Stomach smooth muscle (tissue), 2 donors: ENCODE measurements at regions not wholly inside any gene's neighbourhood (a gene's known extent, or its start where the extent isn't known, plus 50 kb on each side); places are given as distances from the start of the nearest gene placed in this dataset.

Source experiments
- H3K27ac ChIP-seq: one replicate; pipeline ENCODE4 v1.7.0; 2013; ENCODE audit warnings: mild to moderate bottlenecking, low read length, inconsistent platforms
- H3K27me3 ChIP-seq, 2 donors: one replicate each; pipeline ENCODE4 v1.7.0; 2013; ENCODE audit warnings: low read length in 2 of 2; ENCODE audit not compliant: insufficient read depth in 2 of 2, control insufficient read depth in 1 of 2
- H3K36me3 ChIP-seq, 2 donors: one replicate each; pipeline ENCODE4 v1.7.0; 2013; ENCODE audit warnings: low read length in 2 of 2; ENCODE audit not compliant: control insufficient read depth in 2 of 2, insufficient read depth in 2 of 2
- H3K4me1 ChIP-seq: one replicate; pipeline ENCODE4 v1.7.0; 2013; ENCODE audit warnings: low read length; ENCODE audit not compliant: control insufficient read depth, insufficient read depth
- H3K4me3 ChIP-seq, 2 donors: one replicate each; pipeline ENCODE4 v1.7.0; 2013; ENCODE audit warnings: low read length in 2 of 2
- H3K9ac ChIP-seq, 2 donors: one replicate each; pipeline ENCODE4 v1.7.0; 2013; ENCODE audit warnings: low read length in 2 of 2, mild to moderate bottlenecking in 1 of 2
- H3K9me3 ChIP-seq, 2 donors: one replicate each; pipeline ENCODE4 v1.7.0; 2013; ENCODE audit warnings: low read length in 2 of 2; ENCODE audit not compliant: control insufficient read depth in 2 of 2
- donor health status: healthy.
- donor health status: Pancreatic carcinoma.

- H3K36me3 ChIP-seq, result no peaks in the 10 kb centered on the region
- no peak overlapping the region for H3K27ac ChIP-seq
- no peaks in the 10 kb centered on the region for H3K27me3 ChIP-seq
- no peak overlapping the region for H3K9ac ChIP-seq
- H3K4me3 ChIP-seq, result no peak overlapping the region
- H3K9me3 ChIP-seq, result no peaks in the 10 kb centered on the region
- no peaks in the 10 kb centered on the region for H3K4me1 ChIP-seq
These were observed 438.0 kb downstream of the KCNA4 start for GRCh38 chr11:29578806-29579205.

DNA sequence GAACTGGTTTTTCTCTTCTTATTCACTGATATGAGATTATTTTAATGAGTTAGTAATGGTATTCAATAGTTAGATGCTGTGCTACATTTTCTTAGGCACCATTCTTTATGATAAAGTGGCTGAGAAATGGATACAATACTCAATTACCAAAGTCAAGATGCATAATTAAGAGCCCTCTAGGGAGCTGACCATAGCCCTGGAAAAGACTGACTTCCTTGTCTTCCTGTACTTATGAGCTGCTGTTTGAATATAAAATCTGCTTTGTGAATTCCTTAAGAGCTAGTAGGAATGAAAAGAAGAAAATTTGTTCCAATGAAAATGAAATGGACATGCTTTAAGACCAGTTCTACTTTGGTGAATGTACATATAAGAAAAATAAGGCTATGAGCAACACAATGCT lies 452.3 kb downstream of the KCNA4 start:
- Histone ChIP-seq H3K9me3 (no peaks in the 10 kb centered on the region), H3K9ac (no peak overlapping the region)

DNA sequence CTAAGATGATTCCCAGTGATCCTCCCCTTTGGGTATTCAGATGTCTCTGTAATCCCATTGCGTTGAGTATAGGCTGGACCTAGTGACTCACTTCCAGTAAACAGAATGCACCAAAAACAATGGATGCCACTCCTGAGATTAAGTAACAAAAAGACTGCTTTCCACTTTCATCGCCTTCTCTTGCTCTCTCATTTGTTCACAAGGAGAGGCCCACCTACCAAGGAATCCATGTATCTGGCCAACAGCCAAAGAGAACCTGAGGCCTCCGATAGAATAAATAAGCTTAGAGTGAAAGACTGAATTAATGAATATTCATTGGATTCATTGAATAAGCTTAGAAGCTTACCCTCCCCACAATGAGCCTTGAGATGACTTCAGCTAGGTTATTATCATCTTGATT lies 454.6 kb downstream of the KCNA4 start:
- Histone ChIP-seq H3K4me3 (no peak overlapping the region), H3K36me3 (no peaks in the 10 kb centered on the region), H3K27me3 (no peaks in the 10 kb centered on the region)

More for the DNA sequence above, 452.3 kb downstream of the KCNA4 start:
- Histone ChIP-seq H3K36me3 (no peaks in the 10 kb centered on the region), H3K4me1 (no peaks in the 10 kb centered on the region), H3K27ac (no peak overlapping the region), H3K4me3 (no peak overlapping the region), H3K27me3 (no peaks in the 10 kb centered on the region)

DNA sequence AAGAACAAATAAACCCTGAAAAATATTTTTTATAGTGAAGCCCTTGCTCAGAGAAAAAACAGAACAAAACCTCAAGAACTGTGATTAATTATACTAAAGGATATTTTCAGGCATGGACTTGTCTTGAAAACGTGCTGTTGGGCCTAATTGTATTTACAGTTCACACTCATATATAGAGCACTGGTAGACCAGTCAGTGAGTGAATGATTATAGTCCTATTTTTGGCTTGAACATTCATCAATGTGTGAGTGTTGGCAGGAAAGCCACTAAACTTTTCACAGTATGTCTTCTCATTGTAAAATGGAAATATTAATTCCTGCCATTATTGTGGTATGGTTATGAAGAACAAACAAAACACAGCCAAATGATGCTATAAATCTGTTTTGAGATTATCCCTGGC lies 462.8 kb downstream of the KCNA4 start:
- no peaks in the 10 kb centered on the region for H3K9me3 ChIP-seq
- H3K9ac ChIP-seq, result no peak overlapping the region
- H3K36me3 ChIP-seq, result no peaks in the 10 kb centered on the region
- peaks cover 3% of the 10 kb centered on the region for H3K4me1 ChIP-seq
- no peak overlapping the region for H3K27ac ChIP-seq
- no peaks in the 10 kb centered on the region for H3K27me3 ChIP-seq
- H3K4me3 ChIP-seq, result no peak overlapping the region

More for the DNA sequence above, 454.6 kb downstream of the KCNA4 start:
- H3K27ac ChIP-seq, result no peak overlapping the region
- H3K4me1 ChIP-seq, result no peaks in the 10 kb centered on the region
- H3K9me3 ChIP-seq, result no peaks in the 10 kb centered on the region
- H3K9ac ChIP-seq, result no peak overlapping the region

GRCh38 chr11:29538339-29539036 lies 478.3 kb downstream of the KCNA4 start:
- Histone ChIP-seq H3K9ac (no peak overlapping the region), H3K27ac (no peak overlapping the region), H3K9me3 (no peaks in the 10 kb centered on the region), H3K27me3 (no peaks in the 10 kb centered on the region), H3K36me3 (no peaks in the 10 kb centered on the region), H3K4me3 (no peak overlapping the region), H3K4me1 (peaks cover 2% of the 10 kb centered on the region)

- H3K4me3 ChIP-seq, result no peak overlapping the region
- H3K9ac ChIP-seq, result no peak overlapping the region
- H3K27me3 ChIP-seq, result no peaks in the 10 kb centered on the region
- no peaks in the 10 kb centered on the region for H3K9me3 ChIP-seq
- no peaks in the 10 kb centered on the region for H3K36me3 ChIP-seq
- H3K4me1 ChIP-seq, result peaks cover 2% of the 10 kb centered on the region
- H3K27ac ChIP-seq, result no peak overlapping the region
These were observed 482.0 kb downstream of the KCNA4 start for GRCh38 chr11:29534836-29535235.

- H3K4me3 ChIP-seq, result no peak overlapping the region
- H3K4me1 ChIP-seq, result no peaks in the 10 kb centered on the region
- H3K27ac ChIP-seq, result no peak overlapping the region
- no peak overlapping the region for H3K9ac ChIP-seq
- no peaks in the 10 kb centered on the region for H3K27me3 ChIP-seq
- H3K36me3 ChIP-seq, result no peaks in the 10 kb centered on the region
- H3K9me3 ChIP-seq, result no peaks in the 10 kb centered on the region
These were observed 485.9 kb downstream of the KCNA4 start for GRCh38 chr11:29530961-29531360.

GRCh38 chr11:29527391-29527936 lies 489.4 kb downstream of the KCNA4 start:
- Histone ChIP-seq H3K4me3 (no peak overlapping the region), H3K4me1 (no peaks in the 10 kb centered on the region), H3K9ac (no peak overlapping the region), H3K36me3 (no peaks in the 10 kb centered on the region), H3K27ac (no peak overlapping the region), H3K27me3 (no peaks in the 10 kb centered on the region), H3K9me3 (peaks cover 0 to 1% of the 10 kb centered on the region in 2 donors)

DNA sequence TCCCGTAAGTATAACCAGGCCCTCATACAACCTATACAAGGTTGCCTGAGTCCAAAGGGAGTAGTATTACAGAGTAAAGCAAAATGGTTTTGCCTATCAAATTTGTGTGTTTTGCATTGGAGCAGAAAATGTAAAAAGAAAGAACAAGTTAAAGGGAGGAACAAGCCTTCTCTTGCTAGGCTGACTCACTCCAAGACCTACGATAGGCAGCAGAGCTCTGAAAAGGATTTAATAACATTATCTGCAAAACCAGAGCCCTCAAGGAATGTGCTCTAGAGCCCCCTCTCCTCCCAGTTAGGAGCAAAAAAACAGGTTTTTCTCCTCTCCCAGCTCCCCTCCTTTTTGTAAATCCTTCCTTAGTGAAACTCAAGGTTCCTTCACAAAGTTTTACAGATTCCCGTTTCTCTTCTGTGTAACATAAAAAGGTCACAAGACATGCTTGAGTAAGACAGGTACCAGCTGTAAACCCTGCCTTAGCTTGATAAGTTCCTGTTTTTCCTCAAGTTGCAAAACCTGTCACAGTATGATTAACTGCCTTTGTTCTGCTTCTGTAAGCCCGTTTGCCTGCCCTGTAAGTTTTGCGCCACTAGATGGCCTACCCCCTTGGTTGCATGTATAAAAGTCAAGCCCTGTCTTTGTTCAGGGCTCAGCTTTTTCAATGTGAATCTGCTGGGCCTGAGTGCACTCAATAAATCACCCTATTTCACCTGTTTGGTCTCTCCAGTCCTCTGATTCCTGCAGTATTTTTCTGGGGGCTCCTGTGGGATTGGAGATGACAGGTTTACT lies 498.2 kb downstream of the KCNA4 start:
- Histone ChIP-seq H3K27me3 (no peaks in the 10 kb centered on the region), H3K9me3 (peaks cover 2 to 9% of the 10 kb centered on the region in 2 donors), H3K9ac (no peak overlapping the region), H3K36me3 (no peaks in the 10 kb centered on the region), H3K4me3 (no peak overlapping the region), H3K27ac (no peak overlapping the region), H3K4me1 (peaks cover 3% of the 10 kb centered on the region)

DNA sequence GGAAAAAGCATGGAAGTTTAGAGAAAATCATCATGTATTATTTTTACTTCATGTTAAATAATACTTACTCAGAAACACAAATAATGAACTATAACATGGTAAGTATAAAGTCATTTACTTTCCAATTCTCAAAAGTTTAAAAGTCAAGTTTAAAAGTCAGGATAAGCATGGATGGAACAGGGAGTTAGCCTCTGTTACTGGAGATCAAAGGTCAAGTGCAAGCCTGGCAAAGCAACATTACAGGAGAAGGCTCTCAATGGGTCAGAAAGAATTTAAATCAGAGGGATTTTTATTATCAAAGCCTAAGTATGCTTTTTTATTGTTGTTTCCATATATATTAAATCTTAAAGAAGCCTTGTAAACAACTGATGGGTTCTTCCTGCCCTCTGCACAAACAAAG lies 505.4 kb downstream of the KCNA4 start:
- Histone ChIP-seq H3K4me3 (no peak overlapping the region), H3K4me1 (no peaks in the 10 kb centered on the region), H3K9ac (no peak overlapping the region), H3K36me3 (no peaks in the 10 kb centered on the region), H3K9me3 (no peaks in the 10 kb centered on the region), H3K27me3 (no peaks in the 10 kb centered on the region), H3K27ac (no peak overlapping the region)

DNA sequence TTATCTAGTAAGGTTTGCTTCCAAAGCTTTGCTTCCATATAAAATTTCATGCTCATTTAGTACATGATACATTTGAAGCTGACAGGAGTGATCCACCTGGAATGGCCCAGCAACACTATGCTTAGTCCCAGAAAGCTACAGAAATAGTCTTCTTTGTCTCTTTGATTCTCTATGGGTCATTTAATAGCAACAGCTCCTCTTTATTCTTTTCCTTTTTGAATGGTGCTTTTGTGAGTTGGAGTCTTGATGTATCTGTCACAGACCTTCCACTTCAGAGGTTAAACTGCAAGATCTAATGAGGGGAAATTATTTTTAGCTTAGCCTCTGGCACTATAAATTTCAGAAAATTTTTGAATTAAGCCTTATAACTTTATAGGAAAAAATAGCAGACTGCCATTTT lies 509.5 kb downstream of the KCNA4 start:
- no peak overlapping the region for H3K9ac ChIP-seq
- H3K27ac ChIP-seq, result no peak overlapping the region
- no peaks in the 10 kb centered on the region for H3K9me3 ChIP-seq
- no peaks in the 10 kb centered on the region for H3K4me1 ChIP-seq
- no peak overlapping the region for H3K4me3 ChIP-seq
- H3K36me3 ChIP-seq, result no peaks in the 10 kb centered on the region
- no peaks in the 10 kb centered on the region for H3K27me3 ChIP-seq
